Renal cortical epithelial cell (primary cell): ENCODE measurements at regions not wholly inside any gene's neighbourhood (a gene's known extent, or its start where the extent isn't known, plus 50 kb on each side); places are given as distances from the start of the nearest gene placed in this dataset.

Experiments
- DNase-seq: peaks from one replicate; pipeline ENCODE4 v3.0.0-alpha.2; 2011; ENCODE audit warnings: low read depth

GRCh38 chr6:14783594-14783993, 462.3 kb upstream of the JARID2 start:
- no peak for DNase-seq

GRCh38 chr6:14784596-14785492, 461.0 kb upstream of the JARID2 start:
- no peak for DNase-seq

- DNase-seq: no peak
Measured at GRCh38 chr6:14785493-14785790, 460.4 kb upstream of the JARID2 start.

GRCh38 chr6:14786008-14786407, 459.9 kb upstream of the JARID2 start:
- DNase-seq: no peak

GRCh38 chr6:14786455-14786854, 459.4 kb upstream of the JARID2 start:
- no peak for DNase-seq

GRCh38 chr6:14787250-14787649, 458.6 kb upstream of the JARID2 start:
- no peak for DNase-seq

GRCh38 chr6:14787677-14788076, 458.2 kb upstream of the JARID2 start:
- no peak for DNase-seq

GRCh38 chr6:14789996-14790395, 455.9 kb upstream of the JARID2 start:
- no peak for DNase-seq

GRCh38 chr6:14790976-14791375, 454.9 kb upstream of the JARID2 start:
- no peak for DNase-seq

- peak; percentile 5 for DNase-seq
Measured at GRCh38 chr6:14791526-14791925, 454.3 kb upstream of the JARID2 start.

GRCh38 chr6:14792118-14792955, 453.5 kb upstream of the JARID2 start:
- DNase-seq: no peak

GRCh38 chr6:14795451-14795850, 450.4 kb upstream of the JARID2 start:
- no peak for DNase-seq

GRCh38 chr6:14796974-14797762, 448.7 kb upstream of the JARID2 start:
- DNase-seq: no peak

GRCh38 chr6:14797875-14798593, 447.8 kb upstream of the JARID2 start:
- DNase-seq: no peak

- no peak for DNase-seq
Measured at GRCh38 chr6:14798594-14798982, 447.3 kb upstream of the JARID2 start.

GRCh38 chr6:14798996-14799588, 446.8 kb upstream of the JARID2 start:
- no peak for DNase-seq

- DNase-seq: peak; percentile 65
Measured at GRCh38 chr6:14799928-14800327, 445.9 kb upstream of the JARID2 start.

- no peak for DNase-seq
Measured at GRCh38 chr6:14802514-14803160, 443.2 kb upstream of the JARID2 start.

GRCh38 chr6:14804001-14804784, 441.7 kb upstream of the JARID2 start:
- no peak for DNase-seq

- peak; percentile 84 for DNase-seq
Measured at GRCh38 chr6:14804785-14805210, 441.1 kb upstream of the JARID2 start.
